Heart left ventricle (tissue), 13 donors: ENCODE measurements at regions not wholly inside any gene's neighbourhood (a gene's known extent, or its start where the extent isn't known, plus 50 kb on each side); places are given as distances from the start of the nearest gene placed in this dataset.

Experiments
- POLR2A ChIP-seq, 2 donors: fragments of 450-650 bp; IDR thresholded peaks; one replicate each; pipeline ENCODE4 v1.6.1; 2017; ENCODE audit warnings: antibody characterized with exemption in 2 of 2, mild to moderate bottlenecking in 2 of 2, moderate library complexity in 2 of 2
- TF ChIP-seq, protein P1 (sequence below), 12 donors: fragments of 200-600 bp; sonication (generic) in 4 of 12; IDR thresholded peaks; one replicate each; pipeline versions ENCODE4 v1.5.0 to v1.8.0; 2018 to 2022; ENCODE audit warnings: antibody characterized with exemption in 12 of 12, mild to moderate bottlenecking in 5 of 12
- donor health status: ischemic (EF 13 %, LVEDD 7.1; RV severe dilation, severe dysfunction).
- donor health status: DM: no; HTN: yes; CAD: no.
- donor health status: DM: no; HTN: no; CAD: no.
- donor health status: ischemic (EF 25% LVEDD 6.9; RV normal size, moderate dysfunction).
- donor health status: ischemic (EF 25% LVEDD 5.7; RV mildly dilated, moderate dysfunction).
- donor health status: ischemic (EF 35%, LVEDD 5.7; RV mildly dilated, moderate dysfunction).
- donor health status: nonischemic (EF 11% LVEDD 7.7; RV severe dilation, severe dysfunction).
- donor health status: DM: yes; HTN: yes; CAD: no.
- donor health status: PGD.
- donor health status: ischemic (EF 29% LVEDD 5.4; RV normal size, mild dysfunction).
- donor health status: nonischemic (EF 23%, LVEDD 6.1; RV moderate dilation, normal function).

DNA sequence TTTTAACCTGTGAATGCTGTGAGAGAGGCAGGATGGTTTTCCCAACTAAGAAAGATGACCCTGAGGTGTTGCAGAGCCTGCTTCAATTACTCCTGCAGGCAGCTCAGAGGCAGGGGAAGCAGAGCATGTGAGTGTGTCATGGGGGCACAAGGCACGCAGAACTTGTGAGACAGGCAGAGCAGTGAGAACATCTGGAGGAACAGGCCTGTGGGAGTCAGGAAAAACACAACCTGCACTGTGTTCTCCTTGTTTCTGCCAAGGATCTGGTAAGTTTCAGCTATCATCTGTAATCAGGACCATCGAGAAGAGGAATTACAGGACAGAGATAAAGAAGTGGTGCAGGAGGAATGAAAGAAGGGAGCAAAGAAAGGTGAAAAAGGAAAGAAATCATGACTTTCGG is 741.8 kb upstream of the INTU start:
- TF ChIP-seq POLR2A (IDR thresholded peaks at IDR 0.05): no peak
- TF ChIP-seq, protein P1, sequence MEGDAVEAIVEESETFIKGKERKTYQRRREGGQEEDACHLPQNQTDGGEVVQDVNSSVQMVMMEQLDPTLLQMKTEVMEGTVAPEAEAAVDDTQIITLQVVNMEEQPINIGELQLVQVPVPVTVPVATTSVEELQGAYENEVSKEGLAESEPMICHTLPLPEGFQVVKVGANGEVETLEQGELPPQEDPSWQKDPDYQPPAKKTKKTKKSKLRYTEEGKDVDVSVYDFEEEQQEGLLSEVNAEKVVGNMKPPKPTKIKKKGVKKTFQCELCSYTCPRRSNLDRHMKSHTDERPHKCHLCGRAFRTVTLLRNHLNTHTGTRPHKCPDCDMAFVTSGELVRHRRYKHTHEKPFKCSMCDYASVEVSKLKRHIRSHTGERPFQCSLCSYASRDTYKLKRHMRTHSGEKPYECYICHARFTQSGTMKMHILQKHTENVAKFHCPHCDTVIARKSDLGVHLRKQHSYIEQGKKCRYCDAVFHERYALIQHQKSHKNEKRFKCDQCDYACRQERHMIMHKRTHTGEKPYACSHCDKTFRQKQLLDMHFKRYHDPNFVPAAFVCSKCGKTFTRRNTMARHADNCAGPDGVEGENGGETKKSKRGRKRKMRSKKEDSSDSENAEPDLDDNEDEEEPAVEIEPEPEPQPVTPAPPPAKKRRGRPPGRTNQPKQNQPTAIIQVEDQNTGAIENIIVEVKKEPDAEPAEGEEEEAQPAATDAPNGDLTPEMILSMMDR (IDR thresholded peaks at IDR 0.05): no peak
